Ovary (tissue), 7 donors: ENCODE measurements at regions not wholly inside any gene's neighbourhood (a gene's known extent, or its start where the extent isn't known, plus 50 kb on each side); places are given as distances from the start of the nearest gene placed in this dataset.

Experiments
- DNase-seq, 5 donors: peaks; one replicate each; pipeline ENCODE4 v3.0.0-alpha.2; 2019 to 2020
- H3K27ac ChIP-seq, 2 donors: fragments of 200-600 bp; one replicate each; pipeline versions ENCODE4 v1.5.1 to v1.8.0; 2019 to 2022
- H3K27me3 ChIP-seq: fragments of 200-600 bp; one replicate; pipeline ENCODE4 v1.8.0; 2022
- H3K36me3 ChIP-seq: fragments of 200-600 bp; sonication (generic); one replicate; pipeline ENCODE4 v1.5.1; 2019
- H3K4me1 ChIP-seq: one replicate; pipeline ENCODE4 v1.8.1; 2013; ENCODE audit warnings: mild to moderate bottlenecking, moderate library complexity; ENCODE audit not compliant: insufficient read depth
- H3K4me3 ChIP-seq: fragments of 200-600 bp; sonication (generic); one replicate; pipeline ENCODE4 v1.5.1; 2017
- H3K9me3 ChIP-seq, 2 donors: fragments of 200-600 bp in 1 of 2; sonication (generic) in 1 of 2; one replicate each; pipeline versions ENCODE4 v1.5.1 to v1.8.1; 2013 to 2019; ENCODE audit warnings: mild to moderate bottlenecking in 1 of 2, moderate library complexity in 1 of 2
- EP300 ChIP-seq: sonication (generic); formaldehyde crosslinking; IDR thresholded peaks from one replicate; pipeline ENCODE4 v1.6.1; 2017; ENCODE audit warnings: antibody characterized with exemption
- POLR2A ChIP-seq: fragments of 450-650 bp; IDR thresholded peaks from one replicate; pipeline ENCODE4 v1.6.1; 2017; ENCODE audit warnings: antibody characterized with exemption, mild to moderate bottlenecking, moderate library complexity
- WGBS, 3 donors: extraction: QIAGEN DNeasy Blood & Tissue Kit in 1 of 3; methylation state at CpG; one replicate each; pipeline versions ENCODE4 v1.1.5 to v1.1.7; 2013 to 2017; 5-methylcytosine and 5-hydroxymethylcytosine counted together
- intact Hi-C, 4 donors: fragments of 100-400 bp; cut with DNase I; formaldehyde crosslinking; loops; one replicate each; pipeline versions ENCODE4 v1.11.0 to v1.15.1; 2022 to 2023
- TF ChIP-seq, protein P1 (sequence below), 3 donors: fragments of 450-650 bp in 2 of 3; fragments of 200-600 bp in 1 of 3; IDR thresholded peaks; one replicate each; pipeline versions ENCODE4 v1.5.1 to v1.8.0; 2016 to 2022; ENCODE audit warnings: antibody characterized with exemption in 3 of 3, mild to moderate bottlenecking in 1 of 3
- donor health status: DM: no; HTN: no; CAD: no; lungs with moderate emphysema.
- donor health status: DM: no; HTN: no; CAD: no.
- donor health status: Bipolar disorder and iron deficiency.
- donor health status: DM: no; HTN: no; CAD: no.
- donor health status: DM: yes; HTN: yes; CAD: no.

GRCh38 chr2:8462899-8463648, 218.8 kb upstream of the ID2 start:
- Histone ChIP-seq H3K9me3 (no peaks in the 10 kb centered on the region), H3K27ac (no peak overlapping the region), H3K4me3 (no peak overlapping the region), H3K4me1 (no peaks in the 10 kb centered on the region), H3K36me3 (no peaks in the 10 kb centered on the region), H3K27me3 (no peaks in the 10 kb centered on the region)
- WGBS, 3 donors = 78 to 83% (median 81%) methylated on average over 18 of the region's 18 CpGs
- TF ChIP-seq, protein P1, sequence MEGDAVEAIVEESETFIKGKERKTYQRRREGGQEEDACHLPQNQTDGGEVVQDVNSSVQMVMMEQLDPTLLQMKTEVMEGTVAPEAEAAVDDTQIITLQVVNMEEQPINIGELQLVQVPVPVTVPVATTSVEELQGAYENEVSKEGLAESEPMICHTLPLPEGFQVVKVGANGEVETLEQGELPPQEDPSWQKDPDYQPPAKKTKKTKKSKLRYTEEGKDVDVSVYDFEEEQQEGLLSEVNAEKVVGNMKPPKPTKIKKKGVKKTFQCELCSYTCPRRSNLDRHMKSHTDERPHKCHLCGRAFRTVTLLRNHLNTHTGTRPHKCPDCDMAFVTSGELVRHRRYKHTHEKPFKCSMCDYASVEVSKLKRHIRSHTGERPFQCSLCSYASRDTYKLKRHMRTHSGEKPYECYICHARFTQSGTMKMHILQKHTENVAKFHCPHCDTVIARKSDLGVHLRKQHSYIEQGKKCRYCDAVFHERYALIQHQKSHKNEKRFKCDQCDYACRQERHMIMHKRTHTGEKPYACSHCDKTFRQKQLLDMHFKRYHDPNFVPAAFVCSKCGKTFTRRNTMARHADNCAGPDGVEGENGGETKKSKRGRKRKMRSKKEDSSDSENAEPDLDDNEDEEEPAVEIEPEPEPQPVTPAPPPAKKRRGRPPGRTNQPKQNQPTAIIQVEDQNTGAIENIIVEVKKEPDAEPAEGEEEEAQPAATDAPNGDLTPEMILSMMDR (IDR thresholded peaks at IDR 0.05) = no peak
- TF ChIP-seq EP300 (no peak), POLR2A (no peak)
- intact Hi-C loops = no loop called here
- DNase-seq = no peak

DNA sequence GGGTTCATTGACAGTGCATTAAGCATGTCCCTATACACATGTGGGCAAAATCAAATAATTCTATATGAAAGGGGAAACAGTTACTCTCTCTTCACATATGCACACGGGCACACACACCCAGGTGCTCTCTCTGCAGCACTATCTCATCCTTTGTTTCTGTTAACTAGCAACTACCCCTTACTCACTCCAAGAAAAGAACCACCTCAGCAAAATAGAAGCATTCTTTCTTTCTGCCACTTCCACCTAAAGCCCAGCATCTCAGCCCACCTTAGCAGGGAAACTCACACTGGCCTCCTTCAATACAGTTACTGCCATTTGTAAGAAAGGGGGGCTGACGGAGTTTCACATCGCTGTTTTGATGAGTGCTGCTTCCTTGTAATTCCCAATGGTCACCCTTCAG, 216.3 kb upstream of the ID2 start:
- no peak for DNase-seq
- 91 to 93% (median 92%) methylated on average over 3 of the region's 3 CpGs for WGBS, 3 donors
- Histone ChIP-seq H3K4me1 (no peaks in the 10 kb centered on the region), H3K27ac (no peak overlapping the region), H3K27me3 (no peaks in the 10 kb centered on the region), H3K9me3 (no peaks in the 10 kb centered on the region), H3K4me3 (no peak overlapping the region), H3K36me3 (no peaks in the 10 kb centered on the region)
- intact Hi-C loops = no loop called here
- TF ChIP-seq EP300 (no peak), POLR2A (no peak)
- TF ChIP-seq, protein P1 (IDR thresholded peaks at IDR 0.05) = no peak

GRCh38 chr2:8469709-8470493, 212.0 kb upstream of the ID2 start:
- intact Hi-C loops = no loop called here
- 87 to 88% (median 87%) methylated on average over 11 of the region's 11 CpGs for whole genome bisulfite sequencing, 3 donors

GRCh38 chr2:8472545-8473323, 209.1 kb upstream of the ID2 start:
- TF ChIP-seq POLR2A (no peak), EP300 (no peak)
- TF ChIP-seq, protein P1 (IDR thresholded peaks at IDR 0.05) = no peak
- intact Hi-C loops = no loop called here
- no peak overlapping the region for H3K27ac ChIP-seq
- peak in 1 of 5 donors; percentile 3 for DNase-seq
- no peaks in the 10 kb centered on the region for H3K27me3 ChIP-seq
- H3K4me1 ChIP-seq = no peaks in the 10 kb centered on the region
- H3K36me3 ChIP-seq = no peaks in the 10 kb centered on the region
- no peaks in the 10 kb centered on the region for H3K9me3 ChIP-seq
- WGBS, 3 donors = 47 to 55% (median 54%) methylated on average over 7 of the region's 7 CpGs
- no peak overlapping the region for H3K4me3 ChIP-seq

More at GRCh38 chr2:8469709-8470493, 212.0 kb upstream of the ID2 start:
- no peak for TF ChIP-seq EP300
- TF ChIP-seq POLR2A = no peak
- TF ChIP-seq, protein P1 (IDR thresholded peaks at IDR 0.05) = no peak
- H3K36me3 ChIP-seq = no peaks in the 10 kb centered on the region
- no peak overlapping the region for H3K4me3 ChIP-seq
- no peak overlapping the region for H3K27ac ChIP-seq
- no peaks in the 10 kb centered on the region for H3K9me3 ChIP-seq
- peak in 1 of 5 donors; percentile 2 for DNase-seq
- H3K4me1 ChIP-seq = no peaks in the 10 kb centered on the region
- no peaks in the 10 kb centered on the region for H3K27me3 ChIP-seq
